Thyroid gland (tissue), 4 donors: ENCODE measurements at regions not wholly inside any gene's neighbourhood (a gene's known extent, or its start where the extent isn't known, plus 50 kb on each side); places are given as distances from the start of the nearest gene placed in this dataset.

Source experiments
- POLR2A ChIP-seq, 2 donors: fragments of 450-650 bp; IDR thresholded peaks; one replicate each; pipeline ENCODE4 v1.6.1; 2017; ENCODE audit warnings: antibody characterized with exemption in 2 of 2, mild to moderate bottlenecking in 2 of 2, moderate library complexity in 1 of 2
- TF ChIP-seq, protein P1 (sequence below), 6 experiments: fragments of 200-600 bp in 3 of 6; fragments of 450-650 bp in 3 of 6; sonication (generic) in 3 of 6; IDR thresholded peaks; one replicate each; pipeline ENCODE4 v1.5.1; 2016 to 2019; ENCODE audit warnings: antibody characterized with exemption in 6 of 6, mild to moderate bottlenecking in 2 of 6, inconsistent platforms in 1 of 6, moderate library complexity in 1 of 6

GRCh38 chr6:37570482-37571133 lies 70.9 kb upstream of the CCDC167 start:
- no peak for TF ChIP-seq POLR2A (IDR thresholded peaks at IDR 0.05)
- TF ChIP-seq, protein P1, sequence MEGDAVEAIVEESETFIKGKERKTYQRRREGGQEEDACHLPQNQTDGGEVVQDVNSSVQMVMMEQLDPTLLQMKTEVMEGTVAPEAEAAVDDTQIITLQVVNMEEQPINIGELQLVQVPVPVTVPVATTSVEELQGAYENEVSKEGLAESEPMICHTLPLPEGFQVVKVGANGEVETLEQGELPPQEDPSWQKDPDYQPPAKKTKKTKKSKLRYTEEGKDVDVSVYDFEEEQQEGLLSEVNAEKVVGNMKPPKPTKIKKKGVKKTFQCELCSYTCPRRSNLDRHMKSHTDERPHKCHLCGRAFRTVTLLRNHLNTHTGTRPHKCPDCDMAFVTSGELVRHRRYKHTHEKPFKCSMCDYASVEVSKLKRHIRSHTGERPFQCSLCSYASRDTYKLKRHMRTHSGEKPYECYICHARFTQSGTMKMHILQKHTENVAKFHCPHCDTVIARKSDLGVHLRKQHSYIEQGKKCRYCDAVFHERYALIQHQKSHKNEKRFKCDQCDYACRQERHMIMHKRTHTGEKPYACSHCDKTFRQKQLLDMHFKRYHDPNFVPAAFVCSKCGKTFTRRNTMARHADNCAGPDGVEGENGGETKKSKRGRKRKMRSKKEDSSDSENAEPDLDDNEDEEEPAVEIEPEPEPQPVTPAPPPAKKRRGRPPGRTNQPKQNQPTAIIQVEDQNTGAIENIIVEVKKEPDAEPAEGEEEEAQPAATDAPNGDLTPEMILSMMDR (IDR thresholded peaks at IDR 0.05), result no peak
